ENCODE measurements at regions not wholly inside any gene's neighbourhood (a gene's known extent, or its start where the extent isn't known, plus 50 kb on each side); places are given as distances from the start of the nearest gene placed in this dataset.
A peak's percentile ranks its signal among the peaks of the same experiment; 100 is the strongest.
"Not testable (repeated sequence)": the region's sequence is repeated elsewhere in the genome, so short reads cannot be mapped to it uniquely, and the experiment has no call there.

GRCh38 chr14:104401785-104402184, 177.8 kb upstream of the C14orf180 start:
- 94% methylated on average over 4 of the region's 4 CpGs for WGBS
- H3K27me3 ChIP-seq (ENCODE audit: control insufficient read depth in 4 of 4, insufficient read depth in 4 of 4, low read length in 3 of 4), result peaks cover 0 to 7% (median 0%) of the 10 kb centered on the region in 4 donors
- H3K4me1 ChIP-seq (ENCODE audit: control insufficient read depth in 4 of 4, insufficient read depth in 4 of 4, low read length in 3 of 4), result no peaks in the 10 kb centered on the region
- no peak overlapping the region for H3K4me3 ChIP-seq (ENCODE audit: low read depth in 1 of 3, low read length in 3 of 3)
- no peaks in the 10 kb centered on the region for H3K36me3 ChIP-seq (ENCODE audit: control insufficient read depth in 4 of 4, insufficient read depth in 3 of 4, low read depth in 1 of 4, low read length in 3 of 4)
- no peak overlapping the region for H3K27ac ChIP-seq (ENCODE audit: low read depth in 1 of 2, low read length in 2 of 2)
- TF ChIP-seq FOXA2 (IDR thresholded peaks at IDR 0.05) (no peak), GABPA (IDR thresholded peaks at IDR 0.05 in 1 of 2, conservative IDR thresholded peaks at IDR 0.05 in 1 of 2) (no peak), RXRA (IDR thresholded peaks at IDR 0.05) (no peak), HNF4G (IDR thresholded peaks at IDR 0.05) (no peak), FOXA1 (IDR thresholded peaks at IDR 0.05) (no peak), TAF1 (conservative IDR thresholded peaks at IDR 0.05) (no peak), SP1 (IDR thresholded peaks at IDR 0.05) (no peak), NR2F2 (IDR thresholded peaks at IDR 0.05) (no peak)
- TF ChIP-seq, protein P1, sequence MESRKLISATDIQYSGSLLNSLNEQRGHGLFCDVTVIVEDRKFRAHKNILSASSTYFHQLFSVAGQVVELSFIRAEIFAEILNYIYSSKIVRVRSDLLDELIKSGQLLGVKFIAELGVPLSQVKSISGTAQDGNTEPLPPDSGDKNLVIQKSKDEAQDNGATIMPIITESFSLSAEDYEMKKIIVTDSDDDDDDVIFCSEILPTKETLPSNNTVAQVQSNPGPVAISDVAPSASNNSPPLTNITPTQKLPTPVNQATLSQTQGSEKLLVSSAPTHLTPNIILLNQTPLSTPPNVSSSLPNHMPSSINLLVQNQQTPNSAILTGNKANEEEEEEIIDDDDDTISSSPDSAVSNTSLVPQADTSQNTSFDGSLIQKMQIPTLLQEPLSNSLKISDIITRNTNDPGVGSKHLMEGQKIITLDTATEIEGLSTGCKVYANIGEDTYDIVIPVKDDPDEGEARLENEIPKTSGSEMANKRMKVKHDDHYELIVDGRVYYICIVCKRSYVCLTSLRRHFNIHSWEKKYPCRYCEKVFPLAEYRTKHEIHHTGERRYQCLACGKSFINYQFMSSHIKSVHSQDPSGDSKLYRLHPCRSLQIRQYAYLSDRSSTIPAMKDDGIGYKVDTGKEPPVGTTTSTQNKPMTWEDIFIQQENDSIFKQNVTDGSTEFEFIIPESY (IDR thresholded peaks at IDR 0.05), result no peak
- TF ChIP-seq, protein P2, sequence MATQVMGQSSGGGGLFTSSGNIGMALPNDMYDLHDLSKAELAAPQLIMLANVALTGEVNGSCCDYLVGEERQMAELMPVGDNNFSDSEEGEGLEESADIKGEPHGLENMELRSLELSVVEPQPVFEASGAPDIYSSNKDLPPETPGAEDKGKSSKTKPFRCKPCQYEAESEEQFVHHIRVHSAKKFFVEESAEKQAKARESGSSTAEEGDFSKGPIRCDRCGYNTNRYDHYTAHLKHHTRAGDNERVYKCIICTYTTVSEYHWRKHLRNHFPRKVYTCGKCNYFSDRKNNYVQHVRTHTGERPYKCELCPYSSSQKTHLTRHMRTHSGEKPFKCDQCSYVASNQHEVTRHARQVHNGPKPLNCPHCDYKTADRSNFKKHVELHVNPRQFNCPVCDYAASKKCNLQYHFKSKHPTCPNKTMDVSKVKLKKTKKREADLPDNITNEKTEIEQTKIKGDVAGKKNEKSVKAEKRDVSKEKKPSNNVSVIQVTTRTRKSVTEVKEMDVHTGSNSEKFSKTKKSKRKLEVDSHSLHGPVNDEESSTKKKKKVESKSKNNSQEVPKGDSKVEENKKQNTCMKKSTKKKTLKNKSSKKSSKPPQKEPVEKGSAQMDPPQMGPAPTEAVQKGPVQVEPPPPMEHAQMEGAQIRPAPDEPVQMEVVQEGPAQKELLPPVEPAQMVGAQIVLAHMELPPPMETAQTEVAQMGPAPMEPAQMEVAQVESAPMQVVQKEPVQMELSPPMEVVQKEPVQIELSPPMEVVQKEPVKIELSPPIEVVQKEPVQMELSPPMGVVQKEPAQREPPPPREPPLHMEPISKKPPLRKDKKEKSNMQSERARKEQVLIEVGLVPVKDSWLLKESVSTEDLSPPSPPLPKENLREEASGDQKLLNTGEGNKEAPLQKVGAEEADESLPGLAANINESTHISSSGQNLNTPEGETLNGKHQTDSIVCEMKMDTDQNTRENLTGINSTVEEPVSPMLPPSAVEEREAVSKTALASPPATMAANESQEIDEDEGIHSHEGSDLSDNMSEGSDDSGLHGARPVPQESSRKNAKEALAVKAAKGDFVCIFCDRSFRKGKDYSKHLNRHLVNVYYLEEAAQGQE (IDR thresholded peaks at IDR 0.05), result no peak
- TF ChIP-seq, protein P3, sequence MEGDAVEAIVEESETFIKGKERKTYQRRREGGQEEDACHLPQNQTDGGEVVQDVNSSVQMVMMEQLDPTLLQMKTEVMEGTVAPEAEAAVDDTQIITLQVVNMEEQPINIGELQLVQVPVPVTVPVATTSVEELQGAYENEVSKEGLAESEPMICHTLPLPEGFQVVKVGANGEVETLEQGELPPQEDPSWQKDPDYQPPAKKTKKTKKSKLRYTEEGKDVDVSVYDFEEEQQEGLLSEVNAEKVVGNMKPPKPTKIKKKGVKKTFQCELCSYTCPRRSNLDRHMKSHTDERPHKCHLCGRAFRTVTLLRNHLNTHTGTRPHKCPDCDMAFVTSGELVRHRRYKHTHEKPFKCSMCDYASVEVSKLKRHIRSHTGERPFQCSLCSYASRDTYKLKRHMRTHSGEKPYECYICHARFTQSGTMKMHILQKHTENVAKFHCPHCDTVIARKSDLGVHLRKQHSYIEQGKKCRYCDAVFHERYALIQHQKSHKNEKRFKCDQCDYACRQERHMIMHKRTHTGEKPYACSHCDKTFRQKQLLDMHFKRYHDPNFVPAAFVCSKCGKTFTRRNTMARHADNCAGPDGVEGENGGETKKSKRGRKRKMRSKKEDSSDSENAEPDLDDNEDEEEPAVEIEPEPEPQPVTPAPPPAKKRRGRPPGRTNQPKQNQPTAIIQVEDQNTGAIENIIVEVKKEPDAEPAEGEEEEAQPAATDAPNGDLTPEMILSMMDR (IDR thresholded peaks at IDR 0.05; ENCODE audit: low read depth, low read length, missing input control), result no peak
- no peak overlapping the region for H3K9ac ChIP-seq (ENCODE audit: low read depth in 1 of 2, low read length in 2 of 2)
- H3K9me3 ChIP-seq (ENCODE audit: control insufficient read depth in 4 of 4, low read length in 3 of 4), result peaks cover 2 to 9% (median 5%) of the 10 kb centered on the region in 4 donors
- peak; percentile 21 for DNase-seq (ENCODE audit: low spot score)

- H3K36me3 ChIP-seq (ENCODE audit: control insufficient read depth in 4 of 4, insufficient read depth in 3 of 4, low read depth in 1 of 4, low read length in 3 of 4); H3K27me3 ChIP-seq (ENCODE audit: control insufficient read depth in 4 of 4, insufficient read depth in 4 of 4, low read length in 3 of 4); H3K4me1 ChIP-seq (ENCODE audit: control insufficient read depth in 4 of 4, insufficient read depth in 4 of 4, low read length in 3 of 4); H3K9ac ChIP-seq (ENCODE audit: low read depth in 1 of 2, low read length in 2 of 2); H3K9me3 ChIP-seq (ENCODE audit: control insufficient read depth in 4 of 4, low read length in 3 of 4); H3K4me3 ChIP-seq (ENCODE audit: low read depth in 1 of 3, low read length in 3 of 3); H3K27ac ChIP-seq (ENCODE audit: low read depth in 1 of 2, low read length in 2 of 2): not testable (repeated sequence)
- peak; percentile 19 for DNase-seq (ENCODE audit: low spot score)
- 93% methylated on average over 4 of the region's 4 CpGs for WGBS
These were observed 177.3 kb upstream of the C14orf180 start for GRCh38 chr14:104402303-104402702.
